ENCODE measurements at regions not wholly inside any gene's neighbourhood (a gene's known extent, or its start where the extent isn't known, plus 50 kb on each side); places are given as distances from the start of the nearest gene placed in this dataset.

DNA sequence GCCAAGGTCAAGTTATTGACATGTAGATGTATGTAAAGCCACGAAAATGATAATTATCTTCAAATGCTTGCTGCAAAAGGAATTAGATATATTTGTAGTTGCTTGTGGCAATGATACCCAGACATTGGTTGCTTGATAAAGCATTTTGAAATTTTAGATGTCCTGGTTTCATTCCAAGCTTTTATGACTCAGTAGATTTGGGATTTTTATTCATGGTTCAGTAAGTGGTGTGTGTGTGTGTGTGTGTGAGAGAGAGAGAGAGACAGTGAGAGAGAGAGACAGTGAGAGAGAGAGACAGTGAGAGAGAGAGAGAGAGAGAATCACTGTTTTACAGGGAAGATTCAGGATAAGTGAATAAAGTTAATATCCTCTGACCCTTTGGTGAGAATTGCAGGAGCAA lies 498.2 kb upstream of the C1orf87 start:
- TF ChIP-seq, protein P1, sequence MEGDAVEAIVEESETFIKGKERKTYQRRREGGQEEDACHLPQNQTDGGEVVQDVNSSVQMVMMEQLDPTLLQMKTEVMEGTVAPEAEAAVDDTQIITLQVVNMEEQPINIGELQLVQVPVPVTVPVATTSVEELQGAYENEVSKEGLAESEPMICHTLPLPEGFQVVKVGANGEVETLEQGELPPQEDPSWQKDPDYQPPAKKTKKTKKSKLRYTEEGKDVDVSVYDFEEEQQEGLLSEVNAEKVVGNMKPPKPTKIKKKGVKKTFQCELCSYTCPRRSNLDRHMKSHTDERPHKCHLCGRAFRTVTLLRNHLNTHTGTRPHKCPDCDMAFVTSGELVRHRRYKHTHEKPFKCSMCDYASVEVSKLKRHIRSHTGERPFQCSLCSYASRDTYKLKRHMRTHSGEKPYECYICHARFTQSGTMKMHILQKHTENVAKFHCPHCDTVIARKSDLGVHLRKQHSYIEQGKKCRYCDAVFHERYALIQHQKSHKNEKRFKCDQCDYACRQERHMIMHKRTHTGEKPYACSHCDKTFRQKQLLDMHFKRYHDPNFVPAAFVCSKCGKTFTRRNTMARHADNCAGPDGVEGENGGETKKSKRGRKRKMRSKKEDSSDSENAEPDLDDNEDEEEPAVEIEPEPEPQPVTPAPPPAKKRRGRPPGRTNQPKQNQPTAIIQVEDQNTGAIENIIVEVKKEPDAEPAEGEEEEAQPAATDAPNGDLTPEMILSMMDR (IDR thresholded peaks at IDR 0.05), result no peak
- DNase-seq (no peak), ATAC-seq (ENCODE audit: low read depth) (no peak)
- Mint-ChIP-seq H3K9me3 (peaks cover 2% of the 10 kb centered on the region), H3K36me3 (ENCODE audit: low read depth) (no peaks in the 10 kb centered on the region), H3K4me1 (no peaks in the 10 kb centered on the region), H3K4me3 (no peak overlapping the region), H3K27ac (no peak overlapping the region), H3K27me3 (no peaks in the 10 kb centered on the region)
- intact Hi-C loops (cut with micrococcal nuclease), result no loop called here
- ChIA-PET POLR2A (no interaction called here), CTCF (no interaction called here)

DNA sequence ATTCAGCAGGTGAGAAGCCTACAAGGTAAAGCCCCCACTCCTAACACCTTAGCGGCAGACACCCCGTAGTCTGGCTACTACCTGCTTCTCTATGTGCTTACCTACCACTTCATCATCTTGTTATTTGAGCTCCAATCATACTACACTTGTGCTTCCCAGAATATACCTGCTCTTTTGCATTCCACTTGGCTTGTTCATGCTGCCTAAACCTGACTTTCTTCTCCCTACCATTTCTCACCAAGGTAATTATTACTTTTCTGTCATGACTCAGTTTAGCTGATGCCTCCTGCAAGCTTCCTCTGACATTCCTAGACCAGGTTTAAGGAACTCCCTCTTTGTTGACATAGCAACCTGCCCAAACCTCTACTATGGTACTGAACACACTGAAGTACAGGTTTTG lies 495.6 kb upstream of the C1orf87 start:
- Mint-ChIP-seq H3K9me3 (peaks cover 2% of the 10 kb centered on the region), H3K27me3 (no peaks in the 10 kb centered on the region), H3K36me3 (ENCODE audit: low read depth) (no peaks in the 10 kb centered on the region), H3K4me1 (no peaks in the 10 kb centered on the region), H3K27ac (no peak overlapping the region), H3K4me3 (no peak overlapping the region)
- ChIA-PET POLR2A (no interaction called here), CTCF (no interaction called here)
- TF ChIP-seq, protein P1 (IDR thresholded peaks at IDR 0.05), result no peak
- ATAC-seq (ENCODE audit: low read depth) (no peak), DNase-seq (no peak)
- intact Hi-C loops (cut with micrococcal nuclease), result no loop called here

DNA sequence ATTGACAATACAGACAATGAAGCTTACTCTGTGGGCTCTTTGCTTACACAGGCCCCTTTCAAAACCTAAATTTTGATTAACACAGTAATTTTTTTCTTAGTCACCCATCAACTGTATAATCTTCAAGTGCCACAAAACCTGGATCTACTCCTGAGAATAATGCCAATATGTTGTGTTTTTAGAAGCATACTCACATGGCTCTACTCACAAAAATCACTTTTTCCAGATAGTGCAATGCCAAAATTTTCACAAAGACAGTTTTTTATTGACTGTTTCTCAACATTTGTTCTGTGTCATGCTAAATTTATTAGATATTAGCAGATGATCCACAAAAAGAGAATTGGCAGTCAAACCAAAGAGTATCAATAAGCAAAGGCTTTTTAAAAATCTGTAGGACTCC lies 493.7 kb upstream of the C1orf87 start:
- Mint-ChIP-seq H3K27me3 (no peaks in the 10 kb centered on the region), H3K36me3 (ENCODE audit: low read depth) (no peaks in the 10 kb centered on the region), H3K4me3 (no peak overlapping the region), H3K9me3 (peaks cover 2% of the 10 kb centered on the region), H3K4me1 (no peaks in the 10 kb centered on the region), H3K27ac (no peak overlapping the region)
- POLR2A ChIA-PET, result no interaction called here
- CTCF ChIA-PET, result no interaction called here
- DNase-seq (no peak), ATAC-seq (ENCODE audit: low read depth) (no peak)
- intact Hi-C loops (cut with micrococcal nuclease), result no loop called here
- TF ChIP-seq, protein P1 (IDR thresholded peaks at IDR 0.05), result no peak

DNA sequence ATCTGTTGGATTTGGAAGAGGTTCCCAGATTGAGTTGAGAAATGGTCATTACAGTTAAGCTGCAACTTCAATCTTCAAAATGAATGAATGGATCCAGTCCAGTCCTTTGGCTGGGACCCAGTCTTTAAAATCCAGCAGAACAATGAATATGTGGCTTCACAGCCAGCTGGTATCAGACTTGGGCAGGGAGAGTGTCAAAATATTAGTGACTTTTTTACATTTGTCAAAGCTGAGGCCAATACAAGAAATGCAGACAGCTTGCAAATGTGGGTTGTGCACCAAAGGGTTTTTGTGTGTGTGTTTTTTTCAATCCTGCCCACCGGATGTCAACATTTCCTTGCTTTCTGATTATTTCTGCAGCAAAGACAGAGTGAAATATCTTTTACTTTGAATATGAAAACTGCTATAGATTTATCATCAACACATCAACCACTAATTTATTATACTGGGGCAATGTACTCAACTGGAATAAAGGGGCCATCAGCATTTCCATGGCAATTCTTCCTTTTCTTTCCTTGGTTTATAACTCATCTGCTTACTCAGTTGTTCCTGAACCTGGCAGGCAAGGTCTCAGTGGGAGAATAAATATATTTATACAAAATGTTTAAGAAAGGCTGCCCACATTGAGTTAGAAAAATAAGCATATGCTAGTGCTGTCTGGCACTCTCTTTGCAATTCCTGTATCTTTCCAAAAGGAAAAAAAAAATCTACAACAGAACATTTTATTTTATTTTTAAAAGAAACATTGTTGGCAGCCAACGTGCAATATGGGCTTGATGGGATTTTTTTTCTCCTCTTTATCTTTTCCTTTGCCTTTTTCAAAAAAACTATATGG lies 491.6 kb upstream of the C1orf87 start:
- POLR2A ChIA-PET, result no interaction called here
- no peak for DNase-seq
- no peaks in the 10 kb centered on the region for H3K27me3 Mint-ChIP-seq
- H3K4me3 Mint-ChIP-seq, result no peak overlapping the region
- intact Hi-C loops (cut with micrococcal nuclease), result no loop called here
- CTCF ChIA-PET, result no interaction called here
- no peaks in the 10 kb centered on the region for H3K4me1 Mint-ChIP-seq
- no peaks in the 10 kb centered on the region for H3K36me3 Mint-ChIP-seq (ENCODE audit: low read depth)
- ATAC-seq (ENCODE audit: low read depth), result no peak
- no peaks in the 10 kb centered on the region for H3K9me3 Mint-ChIP-seq
- no peak overlapping the region for H3K27ac Mint-ChIP-seq
- TF ChIP-seq, protein P1 (IDR thresholded peaks at IDR 0.05), result no peak

DNA sequence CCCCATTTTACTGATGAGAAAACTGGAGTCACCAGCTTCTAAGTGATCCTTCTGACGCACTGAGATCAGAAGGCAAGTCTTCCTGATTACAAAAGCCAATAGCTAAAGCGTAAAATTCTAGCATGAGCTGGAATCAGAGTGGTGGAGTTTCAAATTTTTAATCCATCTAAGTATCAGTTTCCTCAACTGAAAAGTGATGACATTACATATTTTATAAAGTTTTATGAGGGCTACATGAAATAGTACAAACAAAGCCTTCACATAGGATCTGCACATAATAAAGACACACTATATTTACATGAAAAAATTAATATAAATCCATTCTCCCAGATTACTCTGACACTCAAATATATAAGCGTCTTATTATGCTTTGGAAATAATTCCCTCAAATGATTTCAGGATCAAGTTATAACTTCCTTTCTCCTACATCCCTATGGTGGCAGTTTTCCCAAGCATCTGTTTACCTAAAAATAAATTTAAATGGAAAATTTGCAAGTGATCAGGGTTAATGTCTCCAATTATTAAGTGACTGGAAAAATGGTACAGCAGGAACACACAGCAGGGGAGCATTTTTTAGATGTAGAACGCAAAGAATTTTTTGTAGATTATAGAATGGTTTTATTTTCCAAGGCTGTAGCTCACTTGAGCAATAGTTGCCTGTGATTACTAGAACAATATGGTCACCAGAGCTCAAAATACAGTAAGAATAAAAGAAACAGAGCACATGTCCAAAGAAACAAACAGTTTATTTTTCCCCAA lies 490.4 kb upstream of the C1orf87 start:
- POLR2A ChIA-PET, result no interaction called here
- intact Hi-C loops (cut with micrococcal nuclease), result no loop called here

More for the DNA sequence above, 490.4 kb upstream of the C1orf87 start:
- ATAC-seq (ENCODE audit: low read depth), result no peak
- Mint-ChIP-seq H3K9me3 (peaks cover 2% of the 10 kb centered on the region), H3K27ac (no peak overlapping the region), H3K4me3 (no peak overlapping the region), H3K36me3 (ENCODE audit: low read depth) (no peaks in the 10 kb centered on the region), H3K4me1 (no peaks in the 10 kb centered on the region), H3K27me3 (no peaks in the 10 kb centered on the region)
- TF ChIP-seq, protein P1 (IDR thresholded peaks at IDR 0.05), result no peak
- no peak for DNase-seq
- CTCF ChIA-PET, result no interaction called here
